HTR-8/SVneo (cell line): ENCODE measurements at regions not wholly inside any gene's neighbourhood (a gene's known extent, or its start where the extent isn't known, plus 50 kb on each side); places are given as distances from the start of the nearest gene placed in this dataset.
"Not testable (repeated sequence)": the region's sequence is repeated elsewhere in the genome, so short reads cannot be mapped to it uniquely, and the experiment has no call there.

Experiments used
- DNase-seq: peaks from one replicate; pipeline ENCODE4 v3.0.0; 2011; ENCODE audit warnings: low spot score, mixed read lengths; ENCODE audit not compliant: insufficient read length
- FAIRE-seq: peaks from 2 replicates; lab custom pipeline; 2011; peaks lifted over from hg19 to GRCh38; lab: Jason Lieb, UNC

- FAIRE-seq (no peak), DNase-seq (no peak)
Measured at GRCh38 chr9:103574056-103574455, 520.1 kb upstream of the SMC2 start.

GRCh38 chr9:103586721-103587120, 507.4 kb upstream of the SMC2 start:
- no peak for FAIRE-seq
- DNase-seq: no peak

GRCh38 chr9:103601287-103601686, 492.8 kb upstream of the SMC2 start:
- DNase-seq (no peak), FAIRE-seq (no peak)

GRCh38 chr9:103611950-103612349, 482.2 kb upstream of the SMC2 start:
- DNase-seq, FAIRE-seq: not testable (repeated sequence)

GRCh38 chr9:103615994-103616393, 478.1 kb upstream of the SMC2 start:
- FAIRE-seq (no peak), DNase-seq (no peak)

- FAIRE-seq (no peak), DNase-seq (no peak)
Measured at GRCh38 chr9:103617046-103617445, 477.1 kb upstream of the SMC2 start.

GRCh38 chr9:103625161-103625804, 468.8 kb upstream of the SMC2 start:
- DNase-seq: no peak
- FAIRE-seq: no peak

- DNase-seq: no peak
- no peak for FAIRE-seq
Measured at GRCh38 chr9:103627731-103628130, 466.4 kb upstream of the SMC2 start.

GRCh38 chr9:103649086-103649485, 445.0 kb upstream of the SMC2 start:
- DNase-seq (no peak), FAIRE-seq (no peak)

- FAIRE-seq (no peak), DNase-seq (no peak)
Measured at GRCh38 chr9:103658156-103658555, 436.0 kb upstream of the SMC2 start.

GRCh38 chr9:103660830-103661229, 433.3 kb upstream of the SMC2 start:
- FAIRE-seq: no peak

GRCh38 chr9:103661663-103662062, 432.4 kb upstream of the SMC2 start:
- FAIRE-seq: no peak
- DNase-seq: peak; percentile 21

More at GRCh38 chr9:103660830-103661229, 433.3 kb upstream of the SMC2 start:
- no peak for DNase-seq

GRCh38 chr9:103669296-103669695, 424.8 kb upstream of the SMC2 start:
- FAIRE-seq (no peak), DNase-seq (no peak)

GRCh38 chr9:103674271-103674670, 419.8 kb upstream of the SMC2 start:
- no peak for FAIRE-seq

GRCh38 chr9:103680581-103680980, 413.5 kb upstream of the SMC2 start:
- FAIRE-seq (no peak), DNase-seq (no peak)

More at GRCh38 chr9:103674271-103674670, 419.8 kb upstream of the SMC2 start:
- no peak for DNase-seq

- FAIRE-seq (no peak), DNase-seq (no peak)
Measured at GRCh38 chr9:103681435-103681834, 412.7 kb upstream of the SMC2 start.

- no peak for FAIRE-seq
- DNase-seq: no peak
Measured at GRCh38 chr9:103700195-103700962, 393.7 kb upstream of the SMC2 start.

GRCh38 chr9:103702572-103702971, 391.5 kb upstream of the SMC2 start:
- no peak for FAIRE-seq
- no peak for DNase-seq

- no peak for FAIRE-seq
- DNase-seq: no peak
Measured at GRCh38 chr9:103707181-103707580, 386.9 kb upstream of the SMC2 start.

- no peak for FAIRE-seq
- DNase-seq: no peak
Measured at GRCh38 chr9:103709366-103709765, 384.7 kb upstream of the SMC2 start.

- DNase-seq (no peak), FAIRE-seq (no peak)
Measured at GRCh38 chr9:103713631-103714030, 380.5 kb upstream of the SMC2 start.

GRCh38 chr9:103714992-103715391, 379.1 kb upstream of the SMC2 start:
- DNase-seq: no peak
- FAIRE-seq: no peak
